IMR-90 (cell line): ENCODE measurements at regions not wholly inside any gene's neighbourhood (a gene's known extent, or its start where the extent isn't known, plus 50 kb on each side); places are given as distances from the start of the nearest gene placed in this dataset.

Experiments used
- ATAC-seq: fragments of 200-7000 bp; cut with Tn5 transposase; 2 replicates; pipeline ENCODE4 v1.9.1; 2020; ENCODE audit warnings: low read depth, mild to moderate bottlenecking, moderate library complexity
- BruUV-seq: library from RNA; stranded (reverse); fragments of 400-500 nt; replicated peaks from 2 replicates; lab custom pipeline; 2021; lab: Mats Ljungman, UMichigan
- CTCF ChIA-PET: fragments of 300-600 bp; formaldehyde crosslinking; extraction: SDS; loops from one replicate; lab custom pipeline; 2021; ENCODE audit warnings: antibody characterized with exemption; lab: Yijun Ruan, JAX
- POLR2A ChIA-PET: fragments of 300-600 bp; sonication (Branson Sonifier 250); formaldehyde crosslinking; loops from one replicate; lab custom pipeline; 2022; ENCODE audit warnings: antibody characterized with exemption; ENCODE audit not compliant: unreplicated experiment; lab: Charles Lee
- DNase-seq: peaks from one replicate; pipeline ENCODE4 v3.0.0; 2013
- H2AFZ ChIP-seq: replicated peaks from 2 replicates; pipeline ENCODE3; 2013; ENCODE audit warnings: low read length, mild to moderate bottlenecking; ENCODE audit not compliant: poor library complexity
- H2AK5ac ChIP-seq: 2 replicates; pipeline ENCODE4 v1.6.1; 2013; ENCODE audit warnings: low read depth, low read length, inconsistent platforms
- H2AK9ac ChIP-seq: replicated peaks from 2 replicates; pipeline ENCODE3; 2013; ENCODE audit warnings: mild to moderate bottlenecking, low read depth, low read length, moderate library complexity; ENCODE audit not compliant: poor library complexity
- H2BK120ac ChIP-seq: 2 replicates; pipeline ENCODE4 v1.6.1; 2013; ENCODE audit warnings: low read depth, low read length, inconsistent platforms
- H2BK15ac ChIP-seq: 3 replicates; pipeline ENCODE4 v1.6.1; 2013; ENCODE audit warnings: low read depth, low read length, inconsistent platforms
- H2BK20ac ChIP-seq: 2 replicates; pipeline ENCODE4 v1.6.1; 2013; ENCODE audit warnings: low read depth, mild to moderate bottlenecking, inconsistent platforms, low read length, moderate library complexity
- H2BK5ac ChIP-seq: 2 replicates; pipeline ENCODE4 v1.6.1; 2013; ENCODE audit warnings: mild to moderate bottlenecking, low read depth, low read length, inconsistent platforms; ENCODE audit not compliant: poor library complexity, severe bottlenecking
- H3K14ac ChIP-seq: replicated peaks from 2 replicates; pipeline ENCODE4 v1.6.1; 2013; ENCODE audit warnings: low read depth, low read length, inconsistent platforms
- H3K18ac ChIP-seq: 2 replicates; pipeline ENCODE4 v1.6.1; 2013; ENCODE audit warnings: low read depth, low read length, control low read depth
- H3K23ac ChIP-seq: 2 replicates; pipeline ENCODE4 v1.6.1; 2013; ENCODE audit warnings: low read depth, low read length, inconsistent platforms
- H3K27ac ChIP-seq: 2 replicates; pipeline ENCODE4 v1.5.1; 2013; ENCODE audit warnings: mild to moderate bottlenecking, control low read depth, low read length; ENCODE audit not compliant: insufficient read depth
- H3K27me3 ChIP-seq: 2 replicates; pipeline ENCODE4 v1.6.1; 2013; ENCODE audit warnings: low read length; ENCODE audit not compliant: control insufficient read depth, insufficient read depth
- H3K36me3 ChIP-seq: 2 replicates; pipeline ENCODE4 v1.6.1; 2013; ENCODE audit warnings: low read length, mixed read lengths; ENCODE audit not compliant: control insufficient read depth, insufficient read depth
- H3K4ac ChIP-seq: 2 replicates; pipeline ENCODE4 v1.6.1; 2013; ENCODE audit warnings: low read depth, low read length, inconsistent platforms
- H3K4me1 ChIP-seq: 2 replicates; pipeline ENCODE4 v1.6.1; 2013; ENCODE audit warnings: low read length, mixed read lengths; ENCODE audit not compliant: control insufficient read depth, insufficient read depth
- H3K4me2 ChIP-seq: 2 replicates; pipeline ENCODE4 v1.6.1; 2013; ENCODE audit warnings: low read depth, mild to moderate bottlenecking, control low read depth, low read length, moderate library complexity
- H3K4me3 ChIP-seq: 2 replicates; pipeline ENCODE4 v1.5.1; 2013; ENCODE audit warnings: low read depth, mild to moderate bottlenecking, control low read depth, low read length, moderate library complexity; ENCODE audit not compliant: insufficient read depth
- H3K56ac ChIP-seq: 2 replicates; pipeline ENCODE4 v1.6.1; 2013; ENCODE audit warnings: low read length, inconsistent platforms; ENCODE audit not compliant: insufficient read depth; ENCODE audit errors: extremely low read depth
- H3K79me1 ChIP-seq, 2 experiments: 2 replicates each; pipeline ENCODE4 v1.6.1; 2013; ENCODE audit warnings: low read length in 2 of 2, inconsistent platforms in 1 of 2, low read depth in 1 of 2
- H3K9ac ChIP-seq: 2 replicates; pipeline ENCODE4 v1.6.1; 2013; ENCODE audit warnings: low read depth, low read length, control low read depth
- H3K9me1 ChIP-seq: 2 replicates; pipeline ENCODE4 v1.6.1; 2013; ENCODE audit warnings: low read length, inconsistent platforms; ENCODE audit not compliant: insufficient read depth
- H3K9me3 ChIP-seq: 2 replicates; pipeline ENCODE4 v1.6.1; 2013; ENCODE audit warnings: low read length; ENCODE audit not compliant: control insufficient read depth, insufficient read depth
- H4K20me1 ChIP-seq: 2 replicates; pipeline ENCODE4 v1.6.1; 2013; ENCODE audit warnings: low read length, inconsistent platforms; ENCODE audit not compliant: insufficient read depth
- H4K5ac ChIP-seq: 2 replicates; pipeline ENCODE4 v1.6.1; 2013; ENCODE audit warnings: mild to moderate bottlenecking, low read depth, low read length, control low read depth
- H4K8ac ChIP-seq, 2 experiments: 2 replicates each; pipeline ENCODE4 v1.6.1; 2013; ENCODE audit warnings: low read depth in 2 of 2, low read length in 2 of 2, control low read depth in 1 of 2, inconsistent platforms in 1 of 2
- H4K91ac ChIP-seq: 2 replicates; pipeline ENCODE4 v1.6.1; 2013; ENCODE audit warnings: low read depth, low read length, inconsistent platforms; ENCODE audit not compliant: insufficient read depth
- CTCF ChIP-seq: conservative IDR thresholded peaks from 2 replicates; pipeline ENCODE4 v1.5.1; 2012; ENCODE audit warnings: mild to moderate bottlenecking, low read depth, low read length, improper control_type of control experiment
- ELK1 ChIP-seq: fragments of 150-350 bp; IDR thresholded peaks from 2 replicates; pipeline ENCODE4 v1.6.1; 2016; ENCODE audit warnings: low read depth, mild to moderate bottlenecking, low read length, moderate library complexity, borderline replicate concordance
- MAFK ChIP-seq: IDR thresholded peaks from 2 replicates; pipeline ENCODE4 v1.6.1; 2012; ENCODE audit warnings: low read depth, low read length, improper control_type of control experiment
- RCOR1 ChIP-seq: IDR thresholded peaks from 2 replicates; pipeline ENCODE4 v1.6.1; 2012; ENCODE audit warnings: mild to moderate bottlenecking, low read length, improper control_type of control experiment; ENCODE audit not compliant: insufficient replicate concordance
- RFX5 ChIP-seq: IDR thresholded peaks from 2 replicates; pipeline ENCODE4 v1.8.0; 2012; ENCODE audit warnings: low read depth, mild to moderate bottlenecking, low read length, moderate library complexity
- dilution Hi-C: fragments of 300-500 bp; cut with HindIII; formaldehyde crosslinking; loops from one replicate; pipeline ENCODE4 v1.14.3; 2018; ENCODE audit warnings: low sequenced_read_pairs; ENCODE audit not compliant: unreplicated experiment
- in situ Hi-C: fragments of 300-500 bp; cut with MboI; formaldehyde crosslinking; loops from 3 replicates; pipeline ENCODE4 v1.14.3; 2019; ENCODE audit warnings: low sequenced_read_pairs, inconsistent platforms, mixed read lengths
- intact Hi-C: fragments of 100-400 bp; cut with micrococcal nuclease; formaldehyde crosslinking; loops from 2 replicates; pipeline ENCODE4 v1.10.0; 2022

- Histone ChIP-seq H4K5ac (no peak overlapping the region), H2BK15ac (no peak overlapping the region), H3K4me2 (no peak overlapping the region), H4K91ac (no peak overlapping the region), H3K23ac (no peak overlapping the region), H3K9ac (no peak overlapping the region), H3K27me3 (no peaks in the 10 kb centered on the region), H3K9me3 (peaks cover 2% of the 10 kb centered on the region; the same call in 1 of the 2 replicates), H2AK5ac (no peak overlapping the region), H3K9me1 (no peaks in the 10 kb centered on the region), H4K8ac (no peak overlapping the region), H3K27ac (no peak overlapping the region), H3K4me1 (no peaks in the 10 kb centered on the region), H2BK5ac (no peak overlapping the region), H3K36me3 (no peaks in the 10 kb centered on the region), H3K56ac (no peak overlapping the region), H3K79me1 (no peaks in the 10 kb centered on the region), H3K4ac (no peak overlapping the region), H2BK120ac (no peak overlapping the region), H3K14ac (no peak overlapping the region), H2AFZ (no peak overlapping the region), H2AK9ac (no peak overlapping the region), H3K4me3 (no peak overlapping the region), H3K18ac (no peak overlapping the region), H2BK20ac (no peak overlapping the region), H4K20me1 (no peaks in the 10 kb centered on the region)
- intact Hi-C loops = no loop called here
- in situ Hi-C loops = no loop called here
- CTCF ChIA-PET = no interaction called here
- TF ChIP-seq CTCF (no peak), ELK1 (no peak), MAFK (no peak), RFX5 (no peak), RCOR1 (no peak)
- POLR2A ChIA-PET = no interaction called here
- DNase-seq (no peak), ATAC-seq (no peak)
- dilution Hi-C loops = no loop called here
- no TSS peak for BruUV-seq
Measured at GRCh38 chr20:12458241-12458640, 540.5 kb downstream of the BTBD3 start.
